ENCODE measurements at regions not wholly inside any gene's neighbourhood (a gene's known extent, or its start where the extent isn't known, plus 50 kb on each side); places are given as distances from the start of the nearest gene placed in this dataset.
"Not testable (repeated sequence)": the region's sequence is repeated elsewhere in the genome, so short reads cannot be mapped to it uniquely, and the experiment has no call there.

GRCh38 chr7:35152059-35152458 lies 101.8 kb downstream of the TBX20 start:
- DNase-seq (ENCODE audit: low read depth), result not testable (repeated sequence)

GRCh38 chr7:35148030-35148429 lies 105.9 kb downstream of the TBX20 start:
- DNase-seq (ENCODE audit: low read depth), result not testable (repeated sequence)

- DNase-seq (ENCODE audit: low read depth), result not testable (repeated sequence)
These were observed 104.8 kb upstream of the DPY19L1 start for GRCh38 chr7:35142125-35142524.

GRCh38 chr7:35139281-35139680 lies 102.0 kb upstream of the DPY19L1 start:
- peak; percentile 2 for DNase-seq (ENCODE audit: low read depth)

GRCh38 chr7:35133465-35133864 lies 96.2 kb upstream of the DPY19L1 start:
- not testable (repeated sequence) for DNase-seq (ENCODE audit: low read depth)

- peak; percentile 3 for DNase-seq (ENCODE audit: low read depth)
These were observed 95.7 kb upstream of the DPY19L1 start for GRCh38 chr7:35133011-35133410.

GRCh38 chr7:35128662-35129061 lies 91.4 kb upstream of the DPY19L1 start:
- DNase-seq (ENCODE audit: low read depth), result not testable (repeated sequence)

GRCh38 chr7:35118526-35118925 lies 81.2 kb upstream of the DPY19L1 start:
- not testable (repeated sequence) for DNase-seq (ENCODE audit: low read depth)

GRCh38 chr7:35106667-35107066 lies 69.4 kb upstream of the DPY19L1 start:
- peak; percentile 79 for DNase-seq (ENCODE audit: low read depth)

GRCh38 chr7:35105511-35105910 lies 68.2 kb upstream of the DPY19L1 start:
- DNase-seq (ENCODE audit: low read depth), result not testable (repeated sequence)

GRCh38 chr7:35102845-35103244 lies 65.6 kb upstream of the DPY19L1 start:
- not testable (repeated sequence) for DNase-seq (ENCODE audit: low read depth)

- not testable (repeated sequence) for DNase-seq (ENCODE audit: low read depth)
These were observed 55.7 kb upstream of the DPY19L1 start for GRCh38 chr7:35092961-35093360.
